H1 (cell line): ENCODE measurements at regions not wholly inside any gene's neighbourhood (a gene's known extent, or its start where the extent isn't known, plus 50 kb on each side); places are given as distances from the start of the nearest gene placed in this dataset.

ENCODE experiments used
- CTCF ChIA-PET: fragments of 300-600 bp; sonication (Branson Sonifier 250); formaldehyde crosslinking; loops from one replicate; lab custom pipeline; 2021; ENCODE audit not compliant: partially characterized antibody; lab: Charles Lee
- POLR2A ChIA-PET: fragments of 300-600 bp; sonication (Branson Sonifier 250); formaldehyde crosslinking; loops from one replicate; lab custom pipeline; 2021; ENCODE audit warnings: inconsistent platforms; ENCODE audit not compliant: partially characterized antibody; lab: Charles Lee
- DNase-seq, 2 experiments: peaks; one replicate each; pipeline versions ENCODE4 v3.0.0 to v3.0.0-alpha.2; 2010 to 2022; ENCODE audit warnings: low spot score in 2 of 2, low read depth in 1 of 2, mixed read lengths in 1 of 2
- FAIRE-seq: peaks from 2 replicates; lab custom pipeline; 2011; peaks lifted over from hg19 to GRCh38; lab: Jason Lieb, UNC
- H2AFZ ChIP-seq: 2 replicates; pipeline ENCODE4 v1.8.1; 2012; ENCODE audit warnings: low read length, inconsistent platforms
- H2AK5ac ChIP-seq: 2 replicates; pipeline ENCODE4 v1.6.1; 2013; ENCODE audit warnings: low read depth, low read length
- H2BK120ac ChIP-seq: replicated peaks from 2 replicates; pipeline ENCODE3; 2013; ENCODE audit warnings: low read depth, low read length, inconsistent platforms
- H2BK12ac ChIP-seq: 2 replicates; pipeline ENCODE4 v1.6.1; 2013; ENCODE audit warnings: low read depth, low read length
- H2BK15ac ChIP-seq: 2 replicates; pipeline ENCODE4 v1.6.1; 2013; ENCODE audit warnings: low read length
- H2BK20ac ChIP-seq: 2 replicates; pipeline ENCODE4 v1.6.1; 2013; ENCODE audit warnings: low read length
- H2BK5ac ChIP-seq: 2 replicates; pipeline ENCODE4 v1.6.1; 2013; ENCODE audit warnings: low read depth, low read length
- H3K14ac ChIP-seq: 2 replicates; pipeline ENCODE4 v1.6.1; 2013; ENCODE audit warnings: inconsistent platforms; ENCODE audit not compliant: insufficient read length
- H3K18ac ChIP-seq: 2 replicates; pipeline ENCODE4 v1.6.1; 2013; ENCODE audit warnings: low read length; ENCODE audit errors: extremely low read depth
- H3K23ac ChIP-seq: 2 replicates; pipeline ENCODE4 v1.6.1; 2013; ENCODE audit warnings: inconsistent platforms; ENCODE audit not compliant: insufficient read length
- H3K23me2 ChIP-seq: 2 replicates; pipeline ENCODE4 v1.6.1; 2013; ENCODE audit warnings: low read depth, low read length
- H3K27ac ChIP-seq: 2 replicates; pipeline ENCODE4 v1.6.1; 2011; ENCODE audit warnings: low read depth, low read length, inconsistent platforms
- H3K27me3 ChIP-seq, 4 experiments: replicated peaks in 1 of 4; 1 replicate in 1 of 4; 2 replicates in 3 of 4; pipeline versions ENCODE4 v1.6.1 to v1.8.1; 2011 to 2013; ENCODE audit warnings: low read length in 3 of 4, mild to moderate bottlenecking in 3 of 4, inconsistent platforms in 2 of 4, mixed read lengths in 2 of 4, moderate library complexity in 1 of 4; ENCODE audit not compliant: control insufficient read depth in 3 of 4, insufficient read depth in 3 of 4; ENCODE audit errors: extremely low read depth in 1 of 4
- H3K36me3 ChIP-seq, 4 experiments: 2 replicates each; pipeline versions ENCODE4 v1.6.1 to v1.8.1; 2011 to 2013; ENCODE audit warnings: mild to moderate bottlenecking in 4 of 4, low read length in 3 of 4, moderate library complexity in 2 of 4, control low read depth in 1 of 4, inconsistent platforms in 1 of 4; ENCODE audit not compliant: insufficient read depth in 4 of 4, control insufficient read depth in 2 of 4
- H3K4ac ChIP-seq: replicated peaks from 2 replicates; pipeline ENCODE3; 2013; ENCODE audit warnings: low read length, low read depth, mixed read lengths, inconsistent platforms; ENCODE audit not compliant: insufficient read length
- H3K4me1 ChIP-seq, 4 experiments: replicated peaks in 1 of 4; 1 replicate in 1 of 4; 2 replicates in 3 of 4; pipeline versions ENCODE4 v1.6.1 to v1.8.1; 2011 to 2013; ENCODE audit warnings: low read length in 3 of 4, inconsistent platforms in 2 of 4, mixed read lengths in 1 of 4; ENCODE audit not compliant: insufficient read depth in 4 of 4, control insufficient read depth in 3 of 4
- H3K4me2 ChIP-seq, 2 experiments: 2 replicates each; pipeline versions ENCODE4 v1.6.1 to v1.8.1; 2011 to 2013; ENCODE audit warnings: low read depth in 2 of 2, low read length in 2 of 2, control low read depth in 1 of 2, inconsistent platforms in 1 of 2, mild to moderate bottlenecking in 1 of 2; ENCODE audit not compliant: insufficient read depth in 1 of 2
- H3K4me3 ChIP-seq, 4 experiments: fragments of 200-600, 300-600 bp in 1 of 4; sonication (generic), shearing (Covaris generic), sonication (Bioruptor Twin) in 1 of 4; 2 replicates each; pipeline versions ENCODE4 v1.5.1 to v1.8.1; 2011 to 2016; ENCODE audit warnings: low read length in 4 of 4, low read depth in 3 of 4, control low read depth in 2 of 4, inconsistent platforms in 2 of 4, mild to moderate bottlenecking in 2 of 4, mixed read lengths in 1 of 4, moderate library complexity in 1 of 4; ENCODE audit not compliant: insufficient read depth in 2 of 4; ENCODE audit errors: extremely low read depth in 1 of 4
- H3K56ac ChIP-seq: replicated peaks from 2 replicates; pipeline ENCODE3; 2013; ENCODE audit warnings: low read depth, mild to moderate bottlenecking, mixed read lengths, low read length, inconsistent platforms; ENCODE audit not compliant: insufficient read length
- H3K79me1 ChIP-seq: 2 replicates; pipeline ENCODE4 v1.6.1; 2013; ENCODE audit warnings: low read depth, low read length, control low read depth
- H3K79me2 ChIP-seq, 2 experiments: 2 replicates each; pipeline versions ENCODE4 v1.6.1 to v1.8.1; 2012 to 2013; ENCODE audit warnings: low read length in 2 of 2, mild to moderate bottlenecking in 2 of 2, inconsistent platforms in 1 of 2; ENCODE audit not compliant: insufficient read depth in 2 of 2, control insufficient read depth in 1 of 2
- H3K9ac ChIP-seq, 4 experiments: replicated peaks in 1 of 4; 1 replicate in 1 of 4; 2 replicates in 3 of 4; pipeline versions ENCODE4 v1.6.1 to v1.8.1; 2011 to 2013; ENCODE audit warnings: low read depth in 3 of 4, low read length in 3 of 4, control low read depth in 2 of 4, mild to moderate bottlenecking in 2 of 4, moderate library complexity in 2 of 4, inconsistent platforms in 1 of 4; ENCODE audit errors: extremely low read depth in 1 of 4
- H3K9me3 ChIP-seq, 2 experiments: 2 replicates each; pipeline versions ENCODE4 v1.6.1 to v1.8.1; 2012 to 2013; ENCODE audit warnings: mild to moderate bottlenecking in 2 of 2, moderate library complexity in 2 of 2, control low read depth in 1 of 2, inconsistent platforms in 1 of 2, low read depth in 1 of 2, low read length in 1 of 2, mixed read lengths in 1 of 2; ENCODE audit not compliant: insufficient read depth in 2 of 2
- H4K20me1 ChIP-seq, 2 experiments: replicated peaks in 1 of 2; 2 replicates each; pipeline versions ENCODE3 to v1.8.1; 2011 to 2013; ENCODE audit warnings: inconsistent platforms in 2 of 2, low read length in 2 of 2, mild to moderate bottlenecking in 1 of 2; ENCODE audit not compliant: insufficient read depth in 2 of 2, control insufficient read depth in 1 of 2
- H4K5ac ChIP-seq: 2 replicates; pipeline ENCODE4 v1.6.1; 2013; ENCODE audit warnings: low read length, low read depth, mixed read lengths, inconsistent platforms; ENCODE audit not compliant: insufficient read length
- H4K8ac ChIP-seq: 2 replicates; pipeline ENCODE4 v1.8.0; 2013; ENCODE audit warnings: mild to moderate bottlenecking, moderate library complexity, low read length, inconsistent platforms; ENCODE audit not compliant: insufficient read depth; ENCODE audit errors: extremely low read depth
- H4K91ac ChIP-seq: replicated peaks from 2 replicates; pipeline ENCODE3; 2013; ENCODE audit warnings: low read length, mixed read lengths, inconsistent platforms; ENCODE audit not compliant: insufficient read length
- MAFK ChIP-seq: IDR thresholded peaks from 2 replicates; pipeline ENCODE4 v1.6.1; 2012; ENCODE audit warnings: low read depth, mild to moderate bottlenecking, improper control_type of control experiment, low read length
- WGBS, 2 experiments: shearing (Covaris generic) in 1 of 2; methylation state at CpG; one replicate each; pipeline versions ENCODE4 v1.1.6 to v1.1.7; 2013 to 2015; ENCODE audit warnings: low lambda C conversion rate in 2 of 2, mixed read lengths in 2 of 2, inconsistent platforms in 1 of 2, low coverage in 1 of 2, missing lambda C conversion rate in 1 of 2; ENCODE audit not compliant: insufficient replicate concordance in 2 of 2, insufficient coverage in 1 of 2, insufficient read length in 1 of 2; ENCODE audit errors: extremely low coverage in 1 of 2, missing lambda C conversion rate in 1 of 2; 5-methylcytosine and 5-hydroxymethylcytosine counted together

DNA sequence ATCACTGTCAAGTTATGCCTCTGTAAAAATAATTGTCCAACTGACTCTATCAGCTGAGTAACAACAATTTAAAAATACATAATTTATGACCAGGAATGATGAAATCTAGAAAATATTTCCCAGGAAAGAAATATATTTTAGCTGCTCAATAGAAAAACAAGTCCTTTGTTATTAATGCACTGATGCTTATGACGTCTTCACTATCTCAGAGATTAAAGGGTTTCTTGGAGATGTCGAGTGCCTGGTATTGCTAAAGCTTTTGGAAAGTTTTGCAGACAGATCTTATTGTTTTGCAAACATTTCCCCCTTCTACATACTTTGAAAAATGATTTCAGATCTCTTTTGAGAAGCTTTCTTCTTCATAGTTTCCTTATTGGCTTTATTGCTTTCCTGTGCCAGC is 154.6 kb upstream of the RPS6KA3 start:
- DNase-seq (no peak), FAIRE-seq (no peak)
- Histone ChIP-seq H3K79me1 (no peaks in the 10 kb centered on the region), H2BK120ac (no peak overlapping the region), H4K91ac (no peak overlapping the region), H3K9ac (no peak overlapping the region), H3K23me2 (no peaks in the 10 kb centered on the region), H2AFZ (no peak overlapping the region), H4K5ac (no peak overlapping the region), H3K79me2 (no peaks in the 10 kb centered on the region), H3K27ac (no peak overlapping the region), H2BK5ac (no peak overlapping the region), H2BK12ac (no peak overlapping the region), H3K18ac (no peak overlapping the region), H3K27me3 (no peaks in the 10 kb centered on the region), H3K36me3 (no peaks in the 10 kb centered on the region), H4K8ac (no peak overlapping the region), H3K23ac (no peak overlapping the region), H4K20me1 (no peaks in the 10 kb centered on the region), H3K4me2 (no peak overlapping the region), H2AK5ac (no peak overlapping the region), H3K14ac (no peak overlapping the region), H2BK15ac (no peak overlapping the region), H3K9me3 (no peaks in the 10 kb centered on the region), H2BK20ac (no peak overlapping the region), H3K4me1 (no peaks in the 10 kb centered on the region), H3K4me3 (no peak overlapping the region), H3K56ac (no peak overlapping the region), H3K4ac (no peak overlapping the region)
- POLR2A ChIA-PET = no interaction called here
- 85% methylated on average over 2 of the region's 2 CpGs; no CpG with 5 or more reads in 1 of the 2 experiments for WGBS, 2 experiments
- no peak for TF ChIP-seq MAFK
- CTCF ChIA-PET = no interaction called here
